ENCODE measurements at regions not wholly inside any gene's neighbourhood (a gene's known extent, or its start where the extent isn't known, plus 50 kb on each side); places are given as distances from the start of the nearest gene placed in this dataset.

GRCh38 chr12:131218026-131218922 is 264.6 kb downstream of the ADGRD1 start:
- no peak for TF ChIP-seq CTCF (IDR thresholded peaks at IDR 0.05; ENCODE audit: control insufficient read depth, extremely low read depth, insufficient read depth)
- DNase-seq (ENCODE audit: low read depth), result no peak
- H3K4me3 ChIP-seq (ENCODE audit: low read depth, low read length), result no peak overlapping the region

GRCh38 chr12:131218923-131219669 is 265.4 kb downstream of the ADGRD1 start:
- H3K4me3 ChIP-seq (ENCODE audit: low read depth, low read length), result no peak overlapping the region
- no peak for TF ChIP-seq CTCF (IDR thresholded peaks at IDR 0.05; ENCODE audit: control insufficient read depth, extremely low read depth, insufficient read depth)
- DNase-seq (ENCODE audit: low read depth), result no peak

GRCh38 chr12:131219670-131220330 is 266.1 kb downstream of the ADGRD1 start:
- no peak for TF ChIP-seq CTCF (IDR thresholded peaks at IDR 0.05; ENCODE audit: control insufficient read depth, extremely low read depth, insufficient read depth)
- no peak for DNase-seq (ENCODE audit: low read depth)
- H3K4me3 ChIP-seq (ENCODE audit: low read depth, low read length), result no peak overlapping the region

GRCh38 chr12:131220331-131220685 is 266.6 kb downstream of the ADGRD1 start:
- TF ChIP-seq CTCF (IDR thresholded peaks at IDR 0.05; ENCODE audit: control insufficient read depth, extremely low read depth, insufficient read depth), result no peak
- DNase-seq (ENCODE audit: low read depth), result no peak
- no peak overlapping the region for H3K4me3 ChIP-seq (ENCODE audit: low read depth, low read length)

- H3K4me3 ChIP-seq (ENCODE audit: low read depth, low read length), result no peak overlapping the region
- DNase-seq (ENCODE audit: low read depth), result no peak
- TF ChIP-seq CTCF (IDR thresholded peaks at IDR 0.05; ENCODE audit: control insufficient read depth, extremely low read depth, insufficient read depth), result no peak
Observed at GRCh38 chr12:131221061-131221956, 267.6 kb downstream of the ADGRD1 start.

GRCh38 chr12:131221957-131222328 is 268.2 kb downstream of the ADGRD1 start:
- no peak for DNase-seq (ENCODE audit: low read depth)
- TF ChIP-seq CTCF (IDR thresholded peaks at IDR 0.05; ENCODE audit: control insufficient read depth, extremely low read depth, insufficient read depth), result no peak
- H3K4me3 ChIP-seq (ENCODE audit: low read depth, low read length), result no peak overlapping the region

Measured in LNCaP clone FGC (cell line).